Left hindlimb (tissue), 1 donor: ENCODE measurements at regions not wholly inside any gene's neighbourhood (a gene's known extent, or its start where the extent isn't known, plus 50 kb on each side); places are given as distances from the start of the nearest gene placed in this dataset.
"Not testable (repeated sequence)": the region's sequence is repeated elsewhere in the genome, so short reads cannot be mapped to it uniquely, and the experiment has no call there.

ENCODE experiments used
- DNase-seq: peaks from one replicate; pipeline ENCODE4 v3.0.0-alpha.2; 2018

DNA sequence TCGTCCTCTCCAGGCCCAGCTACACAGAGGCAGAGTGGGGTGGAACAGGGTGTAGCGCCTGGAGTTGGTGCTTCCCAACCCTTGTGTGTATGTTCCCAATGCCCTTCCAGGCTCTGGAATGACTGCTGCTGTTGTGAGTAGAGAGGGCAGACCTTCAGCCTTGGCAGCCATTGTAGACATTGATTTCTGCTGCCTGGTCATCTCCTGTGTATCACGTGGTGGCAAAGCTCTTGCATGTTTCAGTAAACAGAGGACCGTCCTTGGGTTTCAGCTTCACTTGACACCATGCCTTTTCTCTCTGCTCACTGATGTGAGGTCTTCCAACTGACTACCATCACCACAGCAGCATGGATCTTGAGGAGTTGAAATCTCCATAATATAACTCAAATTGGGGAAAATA, 397.9 kb downstream of the COG6 start:
- no peak for DNase-seq

DNA sequence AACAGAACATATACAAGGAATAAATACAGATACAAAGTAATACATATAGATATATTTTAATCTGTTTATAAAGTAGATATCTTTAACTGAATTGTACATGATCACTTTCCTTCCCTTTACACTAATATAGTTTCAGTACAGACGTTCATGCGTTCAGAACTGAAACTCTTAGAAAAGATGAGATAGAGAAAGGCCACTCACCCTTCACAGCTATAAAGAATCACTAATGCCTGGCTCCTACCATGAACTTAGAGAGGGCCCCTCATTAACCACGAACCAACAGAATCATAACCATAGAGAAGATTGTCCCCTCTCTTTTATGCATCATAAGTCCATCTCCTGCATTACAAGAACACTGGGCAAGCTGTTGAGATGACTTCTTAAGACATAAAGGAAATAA, 399.0 kb downstream of the COG6 start:
- not testable (repeated sequence) for DNase-seq

DNA sequence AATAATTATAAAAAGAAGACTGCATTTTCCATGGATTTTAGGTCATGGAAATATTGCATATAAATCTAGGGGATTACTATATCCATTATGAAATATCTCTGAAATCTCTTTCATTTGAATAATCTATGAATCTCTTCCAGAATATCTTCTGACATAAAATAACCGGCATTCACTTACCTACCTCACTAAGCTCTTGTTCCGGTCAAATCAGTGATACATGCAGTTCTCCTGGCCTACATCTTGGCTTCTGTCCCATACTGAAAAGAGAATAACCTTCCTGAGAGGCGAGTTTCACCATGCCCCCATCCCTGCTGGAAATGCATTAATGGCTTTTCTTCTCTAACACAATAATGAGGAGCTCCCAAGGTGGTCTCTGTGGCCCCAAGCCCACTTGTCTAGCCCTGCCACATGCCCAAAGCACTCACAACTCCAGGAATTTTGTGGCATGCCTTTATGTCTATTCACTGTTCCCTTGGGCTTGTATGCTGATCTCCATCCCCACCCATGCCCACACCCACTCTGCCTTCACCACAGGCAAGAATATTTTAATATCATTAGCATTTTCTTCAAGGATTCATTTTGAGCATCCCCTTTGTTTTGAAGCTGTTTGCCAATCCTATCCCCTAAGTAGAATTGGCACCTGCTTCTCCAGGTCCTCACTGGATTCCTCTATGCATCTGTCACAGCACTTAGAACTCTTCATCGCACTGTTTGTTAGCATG, 401.6 kb downstream of the COG6 start:
- DNase-seq = no peak

DNA sequence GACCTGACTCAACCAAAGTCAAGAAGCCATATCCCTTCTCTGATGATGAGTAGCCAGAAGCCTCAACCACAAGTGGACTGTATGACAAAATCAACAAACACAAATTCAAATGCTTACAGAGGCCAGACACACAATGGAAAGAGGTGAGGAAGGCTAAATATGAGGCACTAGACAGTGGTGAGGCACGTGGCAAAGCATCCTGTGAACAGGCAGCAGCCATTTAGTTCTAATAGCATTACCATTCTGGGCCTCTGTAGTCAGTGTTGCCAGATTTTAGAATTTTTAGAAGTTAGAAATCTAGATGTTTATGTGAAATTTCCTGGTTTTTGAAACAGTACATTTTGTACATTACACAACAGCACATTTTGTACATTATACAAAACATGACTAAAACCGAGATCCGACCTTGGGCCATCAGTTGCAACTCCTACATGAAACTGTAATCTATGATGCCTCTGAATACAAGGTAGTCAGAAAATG, 403.3 kb downstream of the COG6 start:
- DNase-seq = no peak

DNA sequence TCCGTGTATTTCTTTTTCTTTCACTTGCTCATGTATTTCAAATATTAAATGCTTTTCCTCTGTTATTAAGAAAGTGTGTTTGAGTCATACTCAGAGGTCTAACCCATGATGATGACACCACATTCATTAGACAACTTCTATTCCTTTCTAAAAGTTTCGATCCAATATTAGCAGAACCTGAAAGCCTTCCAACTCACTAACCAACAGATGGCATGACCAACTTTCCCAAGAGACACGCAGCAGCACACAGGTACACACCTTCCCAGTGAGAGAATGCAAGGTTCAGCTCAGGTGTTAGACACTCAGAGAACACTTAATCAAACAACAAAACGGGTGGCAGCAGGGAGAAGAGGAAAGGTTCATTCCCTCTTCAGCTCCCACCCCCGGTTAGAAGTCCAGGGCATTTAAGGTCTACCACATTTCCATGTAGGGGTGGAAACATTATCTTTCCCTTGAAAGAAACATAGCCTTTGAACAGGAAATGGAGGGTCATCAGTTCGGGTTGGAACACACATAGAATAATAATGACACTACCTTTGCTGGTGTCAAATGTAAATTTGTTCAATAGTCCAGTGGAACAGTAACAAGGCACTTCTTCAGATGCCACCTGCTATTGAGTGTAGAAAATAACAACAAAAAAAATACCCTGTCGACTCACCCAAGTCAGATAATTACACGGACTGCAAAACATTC, 404.2 kb downstream of the COG6 start:
- no peak for DNase-seq

DNA sequence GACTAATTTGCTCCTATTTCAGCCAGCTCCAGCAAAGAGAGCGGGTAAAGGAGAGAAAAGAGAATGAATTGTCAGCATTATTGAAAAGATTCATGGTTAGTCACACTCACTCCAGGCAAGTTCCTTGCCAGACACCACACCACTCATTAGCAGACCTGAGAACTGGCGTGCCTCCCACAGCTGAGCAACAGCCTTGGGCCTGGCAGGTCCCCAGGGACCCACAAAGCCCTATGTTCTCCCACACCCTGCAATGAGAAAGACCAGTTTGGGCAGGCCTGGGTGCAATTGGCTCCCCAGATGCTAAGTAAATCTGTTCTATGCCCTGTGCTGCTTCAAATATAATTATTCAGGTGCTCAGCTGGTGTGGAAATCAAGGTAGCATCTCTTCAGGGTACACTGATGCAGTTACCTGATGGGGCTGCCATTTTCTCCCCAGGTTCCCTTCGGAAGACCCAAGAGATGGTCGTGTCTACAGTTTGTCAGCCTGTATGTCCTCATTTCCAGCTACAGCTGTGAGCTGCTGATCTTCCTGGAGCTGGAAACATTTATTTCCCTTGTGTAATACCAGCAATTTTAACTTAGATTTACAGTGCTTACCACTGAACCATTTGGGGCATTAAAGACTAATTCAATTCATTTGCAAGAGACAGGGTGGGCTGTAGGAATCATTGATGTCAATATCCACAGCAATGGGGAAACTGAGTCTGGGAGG, 405.0 kb downstream of the COG6 start:
- peak; percentile 42 for DNase-seq

DNA sequence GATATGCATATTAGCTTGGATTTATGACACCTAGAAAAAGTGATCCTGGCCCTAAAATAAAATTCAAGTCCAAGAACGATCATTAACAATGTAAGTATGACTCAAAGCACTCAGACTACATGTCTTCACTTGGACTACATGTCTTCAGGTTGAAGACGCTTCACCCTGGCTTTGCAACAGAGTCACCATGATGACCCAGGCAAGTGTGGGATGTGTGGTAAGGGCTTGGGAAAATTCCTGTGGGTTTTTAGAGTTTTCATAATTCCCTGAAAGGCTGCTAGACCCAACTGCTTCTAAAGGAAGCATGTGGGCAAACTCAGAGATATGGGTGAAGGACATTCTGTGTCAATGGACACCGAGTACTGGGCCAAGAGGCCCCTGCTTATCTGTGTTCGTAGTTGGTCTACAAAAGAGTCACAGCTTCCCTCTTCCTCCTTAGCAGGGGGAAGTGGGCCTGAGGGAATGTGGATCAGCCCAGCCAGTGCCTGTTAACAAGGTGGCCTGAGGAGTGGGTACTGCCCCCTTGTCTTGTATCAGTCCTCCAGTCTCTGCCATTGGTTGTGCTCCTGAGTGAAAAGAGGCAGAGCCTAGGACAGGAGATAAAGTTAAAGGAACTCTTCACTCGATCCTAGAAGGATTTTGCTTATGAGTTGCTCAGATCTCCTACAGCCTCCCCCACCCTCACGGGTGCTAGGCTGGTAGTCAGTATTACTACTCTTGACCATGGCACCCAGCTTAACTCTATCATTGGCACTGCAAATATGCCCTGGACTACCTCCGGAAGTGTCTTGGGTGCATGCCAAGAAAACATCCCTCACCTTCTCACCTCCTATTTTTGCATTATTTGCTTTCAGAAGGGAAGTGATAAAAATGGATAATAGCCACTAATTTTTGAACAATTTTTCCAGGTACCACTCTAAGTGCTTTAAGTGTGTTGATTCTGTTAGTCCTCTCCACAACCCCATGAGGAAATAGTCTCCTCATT, 406.3 kb downstream of the COG6 start:
- DNase-seq = no peak

DNA sequence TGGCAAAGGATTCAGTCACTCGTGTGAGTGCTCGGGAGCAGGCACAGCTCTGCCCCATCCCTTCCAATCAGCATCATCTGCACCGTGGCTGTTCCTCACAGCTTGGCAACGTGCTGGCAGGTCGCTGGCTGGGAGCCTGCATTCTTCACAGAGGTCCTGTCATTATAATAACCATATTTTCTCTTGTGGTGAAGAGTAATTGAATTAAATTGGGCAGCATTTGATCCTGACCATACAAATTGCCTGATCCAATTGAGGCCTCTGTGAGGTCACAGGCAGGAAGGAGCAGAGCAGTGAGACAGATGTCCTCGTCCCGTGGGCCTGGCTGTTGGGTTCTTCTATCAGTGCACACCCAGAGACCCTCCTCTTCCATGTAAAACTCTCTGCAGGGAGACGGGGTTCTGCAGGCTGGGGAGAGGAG, 407.8 kb downstream of the COG6 start:
- no peak for DNase-seq

DNA sequence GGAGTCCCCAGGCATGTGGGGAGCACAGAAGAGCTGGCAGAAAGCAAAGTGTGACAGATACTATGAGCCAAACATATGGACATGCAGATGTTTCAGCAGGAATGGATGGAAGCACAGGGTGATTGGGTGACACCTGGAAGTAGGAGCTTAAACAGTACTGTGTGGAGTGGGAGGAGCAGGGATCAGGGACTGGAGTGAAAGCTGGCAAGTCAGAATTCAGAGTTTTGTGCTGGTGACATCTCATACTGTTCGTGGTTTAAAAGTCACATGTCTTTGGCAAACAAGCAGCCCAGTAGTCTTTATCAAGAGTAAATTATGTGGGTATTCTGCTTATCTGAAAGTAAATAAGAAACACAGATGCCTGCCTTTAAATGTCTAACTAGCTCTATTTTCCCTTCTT, 408.2 kb downstream of the COG6 start:
- DNase-seq = no peak

DNA sequence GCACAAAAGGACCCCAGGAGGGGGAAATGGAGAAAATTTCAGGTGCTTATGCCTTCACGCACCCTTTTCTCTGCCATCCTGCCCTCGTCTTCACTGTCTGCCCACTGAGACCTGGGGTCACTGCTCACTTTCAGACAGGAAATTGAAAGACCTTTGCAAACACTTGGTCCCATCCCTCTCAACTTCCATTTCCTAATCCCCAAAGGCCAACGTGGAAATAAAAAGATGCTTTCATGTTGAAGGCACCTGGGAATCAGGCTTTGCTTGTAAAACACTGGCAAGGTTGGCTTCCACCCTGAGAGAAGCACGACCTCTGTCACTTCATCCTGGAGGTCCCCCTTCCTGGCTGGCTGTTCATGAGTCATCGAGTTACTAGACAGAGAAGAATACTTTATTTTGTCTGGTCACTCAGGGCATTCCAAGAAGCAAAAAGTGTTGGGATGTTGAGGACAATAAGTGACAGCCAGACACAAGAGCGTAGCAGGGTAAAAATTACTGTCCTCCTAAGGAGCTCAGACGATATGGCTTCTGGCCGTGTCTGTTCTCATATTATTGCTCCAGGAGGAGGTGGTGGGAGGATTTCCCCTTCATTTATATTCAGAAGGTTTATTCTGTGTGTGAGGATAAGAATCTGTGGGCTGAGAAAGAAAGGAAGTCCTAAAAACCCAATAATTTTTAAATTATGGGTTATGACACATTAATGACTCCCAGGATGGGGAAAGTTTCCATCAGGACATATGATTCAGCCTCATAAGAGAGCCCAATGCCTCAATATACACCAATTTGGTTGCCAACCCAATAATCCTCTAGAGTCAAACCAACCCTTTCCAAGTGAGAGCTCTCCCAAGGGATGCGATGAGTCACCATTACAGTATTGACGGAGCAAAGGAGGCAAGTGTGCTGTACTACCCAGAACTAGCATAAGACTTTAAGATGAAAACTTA, 409.0 kb downstream of the COG6 start:
- no peak for DNase-seq

DNA sequence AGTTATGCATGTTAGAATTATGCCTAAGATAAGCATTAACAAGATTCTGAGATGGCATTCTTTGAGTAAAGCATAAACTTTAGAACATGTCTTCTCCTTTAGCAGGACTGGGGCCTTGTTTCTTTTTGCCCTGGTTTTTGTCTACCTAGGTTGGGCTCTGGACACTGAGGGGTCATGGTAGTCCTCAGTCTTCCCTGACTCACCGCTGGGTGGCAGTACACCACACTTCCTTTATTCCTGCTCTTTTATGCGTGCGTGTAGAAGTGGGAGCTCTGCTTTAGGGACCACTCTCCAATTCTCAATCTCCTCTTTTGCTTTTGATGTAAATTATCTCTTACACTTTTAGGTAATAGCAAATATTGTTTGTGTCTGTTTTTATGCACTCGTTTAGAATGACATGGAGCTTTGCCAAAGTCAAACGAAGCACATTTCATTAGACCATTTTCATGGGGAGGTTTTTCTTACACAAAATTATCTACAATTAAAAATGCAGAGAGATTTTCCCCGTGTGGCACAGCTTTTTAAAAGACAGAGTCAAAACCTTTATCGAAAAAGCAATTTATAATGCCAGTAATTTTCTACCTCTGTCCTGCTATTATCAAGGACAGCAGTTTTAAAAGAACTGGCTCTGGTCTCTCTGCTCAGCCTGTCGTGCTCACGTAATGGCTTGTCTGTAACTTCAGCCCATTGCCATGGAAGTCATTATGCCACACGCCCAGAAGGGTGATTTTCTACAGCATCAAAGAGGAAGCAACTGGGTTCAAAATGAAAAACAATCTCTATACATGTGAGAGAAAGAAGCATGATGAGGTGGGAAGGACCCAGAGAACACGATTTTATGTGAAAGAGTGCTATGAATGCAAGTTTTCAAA, 413.9 kb downstream of the COG6 start:
- DNase-seq = peak; percentile 73

DNA sequence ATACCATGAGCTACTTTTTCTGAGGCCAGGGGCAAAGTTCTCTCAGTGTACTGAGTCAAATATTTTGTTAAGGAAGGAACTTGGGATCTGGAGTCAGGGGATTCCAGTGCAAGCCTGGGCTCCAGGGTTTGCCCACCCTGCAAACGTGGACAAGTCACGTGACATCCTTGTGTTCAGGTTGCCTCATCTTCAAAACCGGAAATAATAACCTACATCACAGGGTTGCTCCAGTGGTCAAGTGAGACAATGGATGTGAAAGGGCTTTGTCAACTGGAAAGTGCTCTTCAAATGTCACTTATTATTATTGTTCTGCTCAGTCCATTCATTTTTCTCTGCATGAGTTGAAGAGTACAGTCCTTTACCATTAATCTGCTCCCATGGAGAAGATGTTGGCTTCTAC, 414.9 kb downstream of the COG6 start:
- no peak for DNase-seq

DNA sequence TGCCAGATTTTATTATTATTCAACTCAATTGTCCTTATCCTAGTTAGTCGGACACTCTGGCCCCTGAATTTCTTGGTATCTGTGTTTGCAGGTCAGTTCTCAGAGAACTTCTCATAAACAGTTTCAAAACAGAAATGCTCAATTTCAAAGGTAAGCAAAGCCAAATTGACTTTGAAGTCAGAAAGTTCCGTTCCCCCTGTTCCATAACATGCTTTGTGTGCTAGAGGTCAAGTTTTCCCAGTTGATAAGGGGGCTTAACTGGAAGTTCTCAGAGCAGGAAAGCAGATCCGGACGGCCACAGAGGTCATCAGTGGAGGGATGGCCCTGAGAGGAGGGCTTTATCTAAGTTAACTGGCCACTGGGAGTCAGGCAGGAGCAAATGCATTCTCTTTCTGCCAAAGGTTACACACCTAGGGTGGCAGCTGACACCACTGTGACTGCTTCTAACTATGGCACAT, 417.2 kb downstream of the COG6 start:
- no peak for DNase-seq

DNA sequence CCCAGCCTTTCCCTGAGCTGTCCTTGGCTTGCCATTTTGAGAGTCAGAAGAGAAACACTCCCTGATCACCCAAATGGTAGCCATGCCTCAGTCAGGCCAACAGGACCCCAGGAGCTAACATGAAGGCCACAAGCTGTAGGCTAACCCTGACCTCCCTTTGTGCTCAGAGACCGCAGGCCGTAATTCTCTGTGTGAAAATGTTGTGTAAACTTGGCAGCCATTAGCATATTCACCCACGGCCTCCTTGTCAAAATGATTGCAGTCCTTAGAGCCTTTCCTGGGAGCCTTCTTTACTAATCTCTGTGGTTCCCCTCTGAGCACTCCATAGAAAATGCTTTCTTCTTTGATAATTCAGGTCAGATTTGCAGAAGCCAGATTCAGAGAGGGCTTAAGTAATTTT, 418.9 kb downstream of the COG6 start:
- DNase-seq = no peak

DNA sequence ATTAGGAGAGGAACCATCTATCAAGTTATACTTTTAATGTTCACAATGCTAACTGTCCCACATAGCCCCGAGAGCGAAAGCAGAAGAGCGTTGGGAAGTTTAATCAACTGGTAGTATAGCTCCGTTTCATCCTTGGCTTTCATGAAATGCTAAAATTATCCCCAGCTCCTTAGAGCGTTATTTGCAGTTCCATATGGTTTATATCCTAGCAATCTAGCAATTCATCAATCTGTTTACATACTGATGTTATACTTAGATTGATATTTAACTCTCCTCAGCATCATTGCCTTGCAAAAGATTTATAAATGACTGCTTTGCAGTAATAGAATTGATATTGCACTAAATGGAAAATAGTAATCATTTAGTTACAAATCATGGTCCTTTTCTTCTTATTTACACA, 419.8 kb downstream of the COG6 start:
- DNase-seq = no peak

DNA sequence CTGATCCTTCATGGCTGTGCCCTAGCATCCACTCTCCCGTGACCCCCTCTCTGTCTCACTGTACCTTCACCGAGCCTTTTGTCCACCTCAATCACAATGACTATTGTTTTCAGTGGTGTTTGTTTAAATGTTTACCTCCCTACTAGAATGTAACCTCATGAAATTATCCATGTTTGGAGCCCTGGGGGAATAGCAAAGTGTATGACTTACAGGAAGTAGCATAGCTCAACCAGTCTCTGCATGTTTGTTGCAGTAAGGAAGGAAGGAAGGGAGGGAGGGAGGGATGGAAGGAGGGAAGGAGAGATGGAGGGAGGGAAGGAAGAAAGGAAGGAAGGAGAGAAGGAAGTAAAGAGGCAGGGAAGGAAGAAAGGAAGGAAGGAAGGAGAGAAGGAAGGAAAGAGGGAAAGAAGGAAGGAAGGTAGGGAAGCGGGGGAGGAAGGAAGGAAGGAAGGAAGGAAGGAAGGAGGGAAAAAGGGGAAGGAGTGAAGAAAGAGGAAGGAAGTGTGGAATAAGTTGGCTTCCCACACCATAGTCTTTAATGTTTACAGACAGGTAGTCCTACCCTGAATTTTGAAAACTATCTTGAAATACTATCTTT, 421.4 kb downstream of the COG6 start:
- DNase-seq = no peak

DNA sequence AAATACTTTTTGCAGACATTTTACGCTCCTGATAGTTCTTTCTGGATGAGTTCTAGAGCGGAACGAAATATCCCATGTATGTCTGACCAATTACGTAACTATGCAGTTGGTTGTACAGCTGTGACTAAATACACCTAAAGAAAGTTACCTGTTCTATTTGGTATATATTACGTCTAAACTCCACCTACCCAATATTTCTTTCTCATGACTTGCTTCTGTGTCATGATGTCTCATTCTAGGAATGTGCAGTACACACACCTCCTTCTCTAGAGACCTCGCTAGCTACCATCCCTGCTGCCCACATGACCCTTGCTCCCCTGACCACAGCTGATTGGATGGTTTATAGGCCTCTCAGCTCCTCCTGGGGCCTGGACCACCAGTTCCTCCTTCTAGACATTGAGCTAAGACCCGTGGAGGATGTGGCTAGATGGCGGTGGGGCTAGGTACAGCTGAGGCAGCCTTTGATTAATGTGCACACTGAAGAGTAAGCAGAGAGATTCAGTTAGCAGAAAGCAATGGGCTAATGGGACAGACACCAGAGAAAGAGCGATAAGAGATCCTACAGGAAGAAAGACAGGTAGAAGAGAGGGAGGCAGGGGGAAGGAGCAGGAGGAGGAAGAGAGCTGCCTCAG, 422.1 kb downstream of the COG6 start:
- no peak for DNase-seq

DNA sequence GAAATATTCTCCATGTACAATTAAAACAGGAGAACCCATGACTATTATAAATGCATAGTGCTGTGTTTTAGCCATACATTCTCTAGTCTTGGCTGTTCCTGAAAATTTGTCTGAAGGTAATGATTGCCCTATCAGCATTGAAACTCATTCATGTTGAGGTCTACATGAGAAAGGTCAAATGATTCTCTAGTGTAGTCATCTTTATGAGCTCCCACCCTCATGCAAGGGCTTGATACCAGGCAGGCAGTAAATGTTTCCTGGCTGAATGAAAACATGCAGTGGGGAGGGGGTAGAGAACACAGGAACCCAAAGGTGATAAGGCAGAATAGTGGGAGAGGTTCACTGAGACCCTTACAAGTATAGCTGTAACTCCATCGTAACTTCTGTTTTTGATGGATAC, 424.3 kb downstream of the COG6 start:
- DNase-seq = no peak

DNA sequence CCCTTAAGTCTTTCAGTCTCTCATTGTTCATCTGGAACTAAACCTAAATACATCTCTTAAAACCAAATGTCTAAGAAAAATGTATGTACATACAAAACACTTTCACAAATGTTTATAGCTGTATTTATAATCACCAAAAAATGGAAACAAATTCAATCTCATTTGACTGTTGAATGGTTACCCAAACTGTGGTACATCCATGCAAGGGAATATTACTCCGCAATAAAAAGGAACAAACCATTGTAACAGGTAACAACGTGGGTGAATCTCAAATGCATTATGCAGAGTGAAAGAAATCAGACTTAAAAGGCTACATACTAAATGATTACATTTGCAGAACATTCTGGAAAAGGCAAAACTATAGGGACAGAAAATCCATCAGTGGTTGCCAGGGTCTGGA, 425.2 kb downstream of the COG6 start:
- DNase-seq = no peak
